ENCODE measurements at regions not wholly inside any gene's neighbourhood (a gene's known extent, or its start where the extent isn't known, plus 50 kb on each side); places are given as distances from the start of the nearest gene placed in this dataset.

DNA sequence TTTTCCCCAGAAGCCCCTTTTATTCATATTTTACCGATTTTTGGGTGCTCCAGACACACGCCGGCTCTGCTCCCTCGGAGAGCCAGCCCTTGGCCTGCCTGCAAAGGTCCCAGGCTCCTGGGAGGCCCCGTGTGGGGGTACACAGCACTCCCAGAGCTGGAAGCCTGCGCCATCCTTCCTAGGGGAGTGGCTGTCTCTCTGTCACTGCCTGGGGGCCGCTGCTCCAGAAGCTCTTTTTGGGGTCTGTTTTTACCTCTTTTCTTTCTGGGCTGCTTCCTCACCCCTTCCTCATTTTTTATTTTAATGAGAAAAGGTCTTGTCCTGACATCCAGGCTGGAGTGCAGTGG, 119.1 kb upstream of the COL5A1 start:
- no peak for ATAC-seq (ENCODE audit: low FRiP score)
- no peak for DNase-seq (ENCODE audit: low spot score)
- TF ChIP-seq, protein P1, sequence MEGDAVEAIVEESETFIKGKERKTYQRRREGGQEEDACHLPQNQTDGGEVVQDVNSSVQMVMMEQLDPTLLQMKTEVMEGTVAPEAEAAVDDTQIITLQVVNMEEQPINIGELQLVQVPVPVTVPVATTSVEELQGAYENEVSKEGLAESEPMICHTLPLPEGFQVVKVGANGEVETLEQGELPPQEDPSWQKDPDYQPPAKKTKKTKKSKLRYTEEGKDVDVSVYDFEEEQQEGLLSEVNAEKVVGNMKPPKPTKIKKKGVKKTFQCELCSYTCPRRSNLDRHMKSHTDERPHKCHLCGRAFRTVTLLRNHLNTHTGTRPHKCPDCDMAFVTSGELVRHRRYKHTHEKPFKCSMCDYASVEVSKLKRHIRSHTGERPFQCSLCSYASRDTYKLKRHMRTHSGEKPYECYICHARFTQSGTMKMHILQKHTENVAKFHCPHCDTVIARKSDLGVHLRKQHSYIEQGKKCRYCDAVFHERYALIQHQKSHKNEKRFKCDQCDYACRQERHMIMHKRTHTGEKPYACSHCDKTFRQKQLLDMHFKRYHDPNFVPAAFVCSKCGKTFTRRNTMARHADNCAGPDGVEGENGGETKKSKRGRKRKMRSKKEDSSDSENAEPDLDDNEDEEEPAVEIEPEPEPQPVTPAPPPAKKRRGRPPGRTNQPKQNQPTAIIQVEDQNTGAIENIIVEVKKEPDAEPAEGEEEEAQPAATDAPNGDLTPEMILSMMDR (IDR thresholded peaks at IDR 0.05), result no peak

DNA sequence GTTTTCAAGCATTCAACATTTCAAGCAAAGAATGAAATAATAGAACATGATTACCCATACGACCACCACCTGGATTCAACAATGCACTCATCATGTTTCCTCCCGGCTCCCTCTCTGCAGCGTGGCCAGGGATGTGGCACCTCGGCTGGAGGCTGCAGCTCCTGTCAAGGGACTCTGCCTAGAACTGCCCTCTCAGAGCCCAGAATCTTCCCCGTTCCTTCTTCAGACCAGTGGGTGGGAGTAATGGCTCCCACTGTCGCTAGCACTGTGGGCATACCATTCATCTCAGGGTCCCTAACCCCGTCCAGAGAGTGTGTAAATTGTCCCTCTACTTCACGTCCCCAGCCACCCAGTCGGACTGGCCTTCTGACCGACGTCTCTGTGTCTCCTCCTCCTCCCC, 118.6 kb upstream of the COL5A1 start:
- no peak for DNase-seq (ENCODE audit: low spot score)
- TF ChIP-seq, protein P1 (IDR thresholded peaks at IDR 0.05), result no peak
- no peak for ATAC-seq (ENCODE audit: low FRiP score)

DNA sequence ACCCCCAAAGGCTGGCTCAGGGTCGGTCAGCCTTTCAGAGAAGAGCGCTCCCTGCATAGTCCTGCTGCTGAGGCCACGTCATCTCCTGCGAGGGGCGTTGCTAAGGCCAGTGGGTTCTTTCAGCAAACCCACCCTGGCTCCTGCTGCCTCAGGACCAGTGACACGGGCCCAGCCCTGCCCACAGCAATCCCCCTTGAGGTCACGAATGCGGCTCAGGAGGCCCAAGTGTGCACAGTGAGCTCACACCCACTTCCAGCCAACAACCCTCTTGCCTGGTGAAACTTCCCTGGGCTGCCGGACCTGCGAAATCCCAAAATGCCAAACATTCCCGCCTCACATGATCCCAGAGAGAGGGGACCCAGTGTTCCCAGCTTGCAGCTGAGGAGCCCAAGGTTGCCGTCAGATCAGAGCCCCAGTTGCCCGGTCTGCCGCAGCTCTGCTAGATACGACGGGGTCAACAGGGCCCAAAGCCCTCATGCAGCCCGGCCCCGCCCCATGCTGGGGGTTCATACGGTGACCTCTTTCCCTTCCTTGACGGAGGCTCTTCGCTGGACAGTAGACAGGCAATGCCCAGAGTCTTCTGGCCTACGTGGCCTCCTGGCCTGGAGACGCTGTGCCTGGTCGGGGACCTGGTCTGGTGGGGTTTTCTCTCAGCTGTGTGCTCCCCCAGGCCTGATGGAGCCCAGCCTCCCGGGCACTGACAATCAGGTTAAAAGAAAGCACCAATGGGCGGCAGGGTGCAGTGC, 116.4 kb upstream of the COL5A1 start:
- TF ChIP-seq, protein P1 (IDR thresholded peaks at IDR 0.05), result no peak
- ATAC-seq (ENCODE audit: low FRiP score), result no peak
- DNase-seq (ENCODE audit: low spot score), result no peak

DNA sequence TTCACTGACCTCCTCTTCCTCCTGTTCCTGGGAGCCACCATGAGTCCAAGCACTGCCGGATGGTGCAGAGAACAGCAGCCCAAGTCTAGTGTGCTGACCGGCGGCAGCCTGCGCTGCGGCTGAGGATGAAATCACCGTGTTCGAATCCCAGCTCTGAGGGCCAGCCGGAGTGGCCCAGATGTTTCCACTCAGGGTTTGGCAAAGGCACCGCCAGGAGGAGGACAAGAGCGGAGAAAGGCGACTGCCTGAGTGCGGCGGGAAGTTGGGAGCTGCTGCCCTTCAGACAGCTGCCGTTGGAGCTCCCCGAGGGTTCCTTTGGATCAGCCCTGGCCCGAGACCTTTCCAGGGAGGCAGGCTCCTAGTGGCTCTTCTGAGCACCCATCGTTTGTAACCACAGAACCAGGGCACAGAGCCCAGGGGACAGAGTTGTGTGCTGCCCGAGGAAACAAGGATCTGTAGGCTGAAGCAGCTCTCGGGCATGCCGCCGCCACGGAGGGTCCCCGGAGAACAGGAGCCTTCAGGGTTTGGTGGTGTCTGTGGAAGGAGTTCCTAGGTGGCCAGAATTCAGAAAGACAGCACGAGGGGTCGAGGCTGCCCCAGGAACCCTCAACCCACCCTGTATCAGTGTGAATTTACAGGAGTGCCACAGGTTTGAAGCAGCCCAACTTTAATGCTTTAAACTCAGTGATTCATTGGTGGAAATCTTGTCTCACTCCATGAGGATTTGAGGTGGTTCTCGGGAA, 115.6 kb upstream of the COL5A1 start:
- ATAC-seq (ENCODE audit: low FRiP score), result no peak
- TF ChIP-seq, protein P1 (IDR thresholded peaks at IDR 0.05), result no peak

DNA sequence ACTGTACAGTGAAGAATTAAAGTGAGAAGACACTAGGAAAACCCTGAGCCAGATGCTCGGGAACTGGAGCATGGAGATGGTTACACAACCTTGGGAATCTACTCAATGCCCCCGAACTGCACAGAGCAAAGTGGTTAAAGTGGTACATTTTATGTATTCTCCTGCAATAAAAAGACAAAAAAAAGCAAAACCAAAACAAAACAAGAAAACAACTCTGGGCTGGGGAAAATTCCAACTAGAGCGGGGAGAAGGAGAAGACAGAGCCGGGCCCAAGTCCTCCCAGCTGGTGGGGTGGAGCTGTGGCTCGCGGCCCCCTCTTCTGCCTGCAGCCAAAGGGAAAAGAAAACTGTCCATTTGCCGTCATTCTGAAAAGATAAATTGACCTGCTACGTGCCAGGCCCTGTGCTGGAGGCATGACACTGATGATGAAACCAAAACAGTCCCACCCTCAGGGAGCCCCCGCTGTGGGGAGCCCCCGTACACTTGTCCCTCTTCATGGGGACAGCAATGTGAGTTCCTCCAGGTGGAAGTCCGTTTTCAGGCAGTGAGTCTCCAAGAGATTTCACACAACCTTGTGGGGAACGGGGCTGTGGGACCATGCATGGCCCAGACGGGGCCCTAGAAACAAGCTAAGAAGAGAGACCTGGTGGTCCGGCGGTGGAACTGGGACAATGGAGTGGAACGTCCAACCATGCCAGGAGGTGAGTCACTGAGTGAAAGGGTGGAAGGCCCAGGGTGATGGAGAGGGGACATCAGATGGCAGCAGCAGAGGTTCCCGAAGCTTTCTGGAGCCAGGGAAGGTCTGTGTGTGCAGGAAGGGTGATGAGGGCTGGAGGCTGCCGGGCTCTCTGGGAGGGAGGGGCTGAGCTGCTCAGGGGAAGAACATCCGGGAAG, 114.8 kb upstream of the COL5A1 start:
- ATAC-seq (ENCODE audit: low FRiP score) (no peak), DNase-seq (ENCODE audit: low spot score) (no peak)
- TF ChIP-seq, protein P1 (IDR thresholded peaks at IDR 0.05), result no peak

More for the DNA sequence above, 115.6 kb upstream of the COL5A1 start:
- no peak for DNase-seq (ENCODE audit: low spot score)

DNA sequence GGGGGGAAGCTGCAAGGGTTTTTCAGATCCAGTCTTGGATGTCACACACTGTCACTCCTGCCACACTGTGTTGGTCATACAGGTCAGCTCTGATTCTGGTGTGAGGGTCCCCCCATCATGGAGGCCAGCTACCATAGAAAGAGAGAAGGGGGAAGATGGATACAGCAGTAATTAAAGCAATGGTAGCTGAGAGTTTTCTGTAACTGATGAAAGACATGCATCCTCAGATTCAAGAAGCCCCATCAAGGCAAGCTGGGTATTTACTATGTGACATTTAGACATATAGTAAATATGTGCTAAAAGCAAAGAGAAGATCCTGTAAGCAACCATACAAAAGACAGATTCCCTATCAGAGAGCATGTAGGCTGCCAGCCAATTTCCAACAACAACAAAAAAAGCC, 110.9 kb upstream of the COL5A1 start:
- no peak for ATAC-seq (ENCODE audit: low FRiP score)
- TF ChIP-seq, protein P1 (IDR thresholded peaks at IDR 0.05), result no peak
- no peak for DNase-seq (ENCODE audit: low spot score)
